Endothelial cell of umbilical vein (primary cell): ENCODE measurements at regions not wholly inside any gene's neighbourhood (a gene's known extent, or its start where the extent isn't known, plus 50 kb on each side); places are given as distances from the start of the nearest gene placed in this dataset.
"Not testable (repeated sequence)": the region's sequence is repeated elsewhere in the genome, so short reads cannot be mapped to it uniquely, and the experiment has no call there.

Experiments used
- BruUV-seq: library from RNA; stranded (reverse); fragments of 400-500 nt; replicated peaks from 2 replicates; lab custom pipeline; 2021; lab: Mats Ljungman, UMichigan
- CTCF ChIA-PET: fragments of 300-600, 350-600 bp; sonication (Branson Sonifier 250); formaldehyde crosslinking; loops from one replicate; lab custom pipeline; 2021; ENCODE audit warnings: antibody characterized with exemption, inconsistent platforms; lab: Charles Lee
- POLR2A ChIA-PET: fragments of 300-600, 350-600 bp; sonication (Branson Sonifier 250); formaldehyde crosslinking; loops from one replicate; lab custom pipeline; 2021; ENCODE audit warnings: antibody characterized with exemption, inconsistent platforms; lab: Charles Lee
- DNase-seq: peaks from one replicate; pipeline ENCODE4 v3.0.0-alpha.2; 2011; ENCODE audit warnings: low read depth, low spot score
- FAIRE-seq: peaks from 2 replicates; lab custom pipeline; 2011; peaks lifted over from hg19 to GRCh38; lab: Jason Lieb, UNC
- H2AFZ ChIP-seq: 2 replicates; pipeline ENCODE4 v1.6.0; 2012; ENCODE audit warnings: low read depth, low read length, control low read depth, inconsistent platforms
- H3K27ac ChIP-seq: 2 replicates; pipeline ENCODE4 v1.5.1; 2011; ENCODE audit warnings: low read depth, mild to moderate bottlenecking, control low read depth, low read length, moderate library complexity; ENCODE audit not compliant: insufficient read depth
- H3K27me3 ChIP-seq, 2 experiments: 2 replicates each; pipeline versions ENCODE4 v1.6.0 to v1.6.1; 2011; ENCODE audit warnings: low read length in 2 of 2, mixed read lengths in 1 of 2; ENCODE audit not compliant: control insufficient read depth in 2 of 2, insufficient read depth in 2 of 2
- H3K36me3 ChIP-seq, 2 experiments: 2 replicates in 1 of 2; 3 replicates in 1 of 2; pipeline ENCODE4 v1.5.1; 2011; ENCODE audit warnings: low read length in 2 of 2, mild to moderate bottlenecking in 1 of 2, moderate library complexity in 1 of 2; ENCODE audit not compliant: control insufficient read depth in 2 of 2, insufficient read depth in 2 of 2; ENCODE audit errors: extremely low read depth in 1 of 2
- H3K4me1 ChIP-seq: 3 replicates; pipeline ENCODE4 v1.5.1; 2011; ENCODE audit warnings: mild to moderate bottlenecking, low read length; ENCODE audit not compliant: control insufficient read depth, insufficient read depth; ENCODE audit errors: extremely low read depth
- H3K4me2 ChIP-seq: 2 replicates; pipeline ENCODE4 v1.6.1; 2011; ENCODE audit warnings: low read length, control low read depth, mixed read lengths; ENCODE audit not compliant: insufficient read depth
- H3K4me3 ChIP-seq, 3 experiments: fragments of 200-600 bp in 1 of 3; sonication (generic), shearing (Covaris generic) in 1 of 3; replicated peaks in 1 of 3; 2 replicates each; pipeline ENCODE4 v1.5.1; 2011 to 2016; ENCODE audit warnings: control low read depth in 3 of 3, low read length in 3 of 3, mild to moderate bottlenecking in 2 of 3, inconsistent platforms in 1 of 3, low read depth in 1 of 3, moderate library complexity in 1 of 3; ENCODE audit not compliant: insufficient read depth in 1 of 3
- H3K79me2 ChIP-seq: 2 replicates; pipeline ENCODE4 v1.6.0; 2012; ENCODE audit warnings: low read length, inconsistent platforms; ENCODE audit not compliant: control insufficient read depth, insufficient read depth
- H3K9ac ChIP-seq: replicated peaks from 2 replicates; pipeline ENCODE3; 2011; ENCODE audit warnings: low read length, control low read depth; ENCODE audit not compliant: insufficient read depth; ENCODE audit errors: extremely low read depth
- H3K9me1 ChIP-seq: replicated peaks from 3 replicates; pipeline ENCODE4 v1.6.0; 2011; ENCODE audit warnings: mild to moderate bottlenecking, low read length; ENCODE audit not compliant: control insufficient read depth, insufficient read depth; ENCODE audit errors: extremely low read depth
- H3K9me3 ChIP-seq: replicated peaks from 2 replicates; pipeline ENCODE4 v1.5.1; 2012; ENCODE audit warnings: low read length, inconsistent platforms; ENCODE audit not compliant: control insufficient read depth, insufficient read depth
- H4K20me1 ChIP-seq: replicated peaks from 2 replicates; pipeline ENCODE3; 2011; ENCODE audit warnings: mild to moderate bottlenecking, low read length; ENCODE audit not compliant: control insufficient read depth, insufficient read depth; ENCODE audit errors: extremely low read depth
- EZH2 ChIP-seq: IDR thresholded peaks from 2 replicates; pipeline ENCODE4 v1.6.1; 2012; ENCODE audit warnings: borderline replicate concordance, low read depth, mild to moderate bottlenecking, moderate library complexity, low read length, inconsistent platforms; ENCODE audit not compliant: severe bottlenecking
- FOS ChIP-seq: IDR thresholded peaks from 2 replicates; pipeline ENCODE4 v1.6.1; 2011; ENCODE audit warnings: mild to moderate bottlenecking, low read length, moderate library complexity, borderline replicate concordance; ENCODE audit not compliant: insufficient read depth
- POLR2A ChIP-seq: IDR thresholded peaks from 2 replicates; pipeline ENCODE4 v1.6.1; 2012; ENCODE audit warnings: low read depth, mild to moderate bottlenecking, control low read depth, low read length
- dilution Hi-C: fragments of 300-500 bp; cut with MboI; formaldehyde crosslinking; loops from one replicate; pipeline ENCODE4 v1.15.0; 2019; ENCODE audit warnings: low sequenced_read_pairs; ENCODE audit not compliant: extremely low pct_ligation_motif_present
- intact Hi-C: fragments of 100-400 bp; cut with micrococcal nuclease; formaldehyde crosslinking; loops from one replicate; pipeline ENCODE4 v1.10.0; 2022

DNA sequence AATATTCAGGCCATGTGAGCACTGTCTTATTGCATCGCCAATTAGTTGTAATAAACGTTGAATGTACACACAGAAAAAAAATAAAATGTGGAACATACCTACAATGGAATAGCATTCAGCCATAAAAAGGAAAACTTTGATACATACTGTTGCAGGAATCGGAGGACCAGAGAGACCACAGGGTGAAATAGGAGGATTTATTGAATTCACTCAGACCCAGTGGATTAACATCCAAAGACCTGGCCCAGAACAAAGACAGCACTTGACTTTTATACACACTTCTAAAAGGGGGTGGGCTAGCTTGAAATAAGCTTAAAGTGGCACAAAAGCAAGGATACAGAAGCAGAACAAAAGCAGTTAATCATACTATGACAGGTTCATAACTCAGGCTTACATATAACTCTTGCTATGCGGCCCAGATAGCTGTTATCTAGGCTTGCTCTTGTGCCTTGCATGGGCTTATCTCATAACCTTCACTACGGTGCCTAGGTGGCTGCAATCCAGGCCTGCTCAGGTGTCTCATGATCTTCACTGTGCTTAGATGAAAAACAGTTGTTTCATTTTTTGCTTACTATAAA is 292.2 kb upstream of the TAC1 start:
- H3K9me1 ChIP-seq = no peaks in the 10 kb centered on the region
- POLR2A ChIA-PET = no interaction called here

DNA sequence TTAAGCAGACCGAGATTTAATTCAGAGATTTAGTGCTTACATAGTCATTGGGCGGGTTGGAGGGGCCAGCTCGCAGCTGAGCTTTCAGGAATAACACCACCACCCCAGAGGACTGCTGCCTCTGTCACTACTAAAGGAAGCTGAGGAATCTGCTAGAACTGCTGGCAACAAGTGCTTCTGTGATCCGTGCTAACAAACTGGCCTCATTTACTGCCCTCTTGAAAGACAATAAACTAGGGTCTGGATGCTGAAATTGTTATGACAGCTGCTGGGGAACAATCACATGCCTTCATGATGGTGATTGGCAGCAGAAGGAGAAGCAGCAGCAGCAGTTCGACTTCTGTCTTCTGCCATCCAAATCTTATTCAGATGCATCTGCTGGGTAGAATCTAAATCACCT is 285.5 kb upstream of the TAC1 start:
- no peaks in the 10 kb centered on the region for H4K20me1 ChIP-seq
- intact Hi-C loops = no loop called here
- TF ChIP-seq FOS = no peak
- TF ChIP-seq POLR2A = no peak
- H3K27me3 ChIP-seq = no peaks in the 10 kb centered on the region
- DNase-seq (no peak), FAIRE-seq (no peak)
- dilution Hi-C loops = no loop called here
- POLR2A ChIA-PET = no interaction called here
- H3K4me2 ChIP-seq = no peak overlapping the region
- no peaks in the 10 kb centered on the region for H3K9me1 ChIP-seq
- no peaks in the 10 kb centered on the region for H3K79me2 ChIP-seq
- no peaks in the 10 kb centered on the region for H3K9me3 ChIP-seq
- CTCF ChIA-PET = no interaction called here
- no peak overlapping the region for H3K9ac ChIP-seq
- no peak overlapping the region for H2AFZ ChIP-seq
- H3K4me3 ChIP-seq = no peak overlapping the region
- H3K36me3 ChIP-seq = no peaks in the 10 kb centered on the region
- H3K4me1 ChIP-seq = no peaks in the 10 kb centered on the region
- no TSS peak for BruUV-seq
- no peak overlapping the region for H3K27ac ChIP-seq

More for the DNA sequence above, 292.2 kb upstream of the TAC1 start:
- no peak overlapping the region for H3K4me3 ChIP-seq
- BruUV-seq = no TSS peak
- peaks cover 1% of the 10 kb centered on the region for H3K9me3 ChIP-seq
- no peaks in the 10 kb centered on the region for H4K20me1 ChIP-seq
- intact Hi-C loops (no loop called here), dilution Hi-C loops (no loop called here)
- H3K27ac ChIP-seq = no peak overlapping the region
- H3K27me3 ChIP-seq = no peaks in the 10 kb centered on the region
- CTCF ChIA-PET = no interaction called here
- FAIRE-seq (no peak), DNase-seq (no peak)
- no peak for TF ChIP-seq EZH2
- TF ChIP-seq POLR2A = no peak
- no peak overlapping the region for H3K9ac ChIP-seq
- no peaks in the 10 kb centered on the region for H3K4me1 ChIP-seq
- H3K79me2 ChIP-seq = no peaks in the 10 kb centered on the region
- H2AFZ ChIP-seq = no peak overlapping the region
- no peaks in the 10 kb centered on the region for H3K36me3 ChIP-seq
- H3K4me2 ChIP-seq = no peak overlapping the region

GRCh38 chr7:97449448-97449847 is 282.4 kb upstream of the TAC1 start:
- H3K9ac ChIP-seq, H3K27ac ChIP-seq, H3K4me2 ChIP-seq, H2AFZ ChIP-seq, H3K79me2 ChIP-seq, H3K9me3 ChIP-seq, intact Hi-C loops, BruUV-seq, POLR2A ChIA-PET, FAIRE-seq, H3K4me3 ChIP-seq, CTCF ChIA-PET, H3K36me3 ChIP-seq, H3K27me3 ChIP-seq, DNase-seq, dilution Hi-C loops, H3K4me1 ChIP-seq, H3K9me1 ChIP-seq, H4K20me1 ChIP-seq: not testable (repeated sequence)
